Epidermal melanocyte (primary cell): ENCODE measurements at regions not wholly inside any gene's neighbourhood (a gene's known extent, or its start where the extent isn't known, plus 50 kb on each side); places are given as distances from the start of the nearest gene placed in this dataset.
"Not testable (repeated sequence)": the region's sequence is repeated elsewhere in the genome, so short reads cannot be mapped to it uniquely, and the experiment has no call there.

Experiments
- DNase-seq: peaks from one replicate; pipeline ENCODE4 v3.0.0; 2011; ENCODE audit warnings: low spot score; ENCODE audit not compliant: insufficient read length

DNA sequence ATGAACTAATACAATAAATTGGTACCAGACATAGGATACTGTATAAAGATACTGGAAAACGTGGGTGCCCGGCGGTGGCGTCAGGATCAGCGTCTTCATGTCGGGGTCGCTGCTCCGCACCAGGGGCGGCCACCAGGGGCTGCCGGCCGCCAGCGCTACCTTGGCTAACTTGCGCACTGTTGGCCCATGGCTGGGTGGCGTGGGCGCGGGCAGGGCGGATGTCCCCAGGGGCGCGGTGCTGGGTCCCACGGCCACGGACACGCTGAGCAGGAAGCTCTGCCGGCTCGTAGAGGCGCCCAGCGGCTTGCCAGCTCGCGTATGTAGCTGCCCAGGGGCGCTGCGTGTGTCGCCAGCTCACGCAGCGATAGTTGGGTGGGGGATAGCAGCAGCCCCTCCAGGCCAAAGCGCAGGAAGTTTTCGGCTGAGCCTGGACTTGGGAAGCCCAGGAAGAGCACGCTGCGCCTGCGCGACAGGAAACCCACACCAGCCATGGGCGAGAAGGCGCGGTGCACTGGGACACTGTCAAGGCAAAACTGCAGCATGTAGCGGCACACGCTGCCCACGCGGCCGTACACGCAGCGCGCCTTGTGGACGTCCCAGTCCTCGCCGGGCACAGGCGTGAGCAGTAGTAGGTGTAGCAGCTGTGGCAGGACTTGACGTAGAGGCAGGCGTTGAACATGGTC, 299.9 kb downstream of the CCDC74A start:
- no peak for DNase-seq

GRCh38 chr2:131828164-131828561, 300.5 kb downstream of the CCDC74A start:
- no peak for DNase-seq

GRCh38 chr2:131828633-131829455, 301.2 kb downstream of the CCDC74A start:
- not testable (repeated sequence) for DNase-seq

GRCh38 chr2:131829456-131830241, 302.0 kb downstream of the CCDC74A start:
- not testable (repeated sequence) for DNase-seq

GRCh38 chr2:131830242-131830945, 302.7 kb downstream of the CCDC74A start:
- not testable (repeated sequence) for DNase-seq

GRCh38 chr2:131830946-131831310, 303.2 kb downstream of the CCDC74A start:
- DNase-seq: not testable (repeated sequence)

- DNase-seq: not testable (repeated sequence)
These were observed 303.9 kb downstream of the CCDC74A start for GRCh38 chr2:131831450-131832208.

DNA sequence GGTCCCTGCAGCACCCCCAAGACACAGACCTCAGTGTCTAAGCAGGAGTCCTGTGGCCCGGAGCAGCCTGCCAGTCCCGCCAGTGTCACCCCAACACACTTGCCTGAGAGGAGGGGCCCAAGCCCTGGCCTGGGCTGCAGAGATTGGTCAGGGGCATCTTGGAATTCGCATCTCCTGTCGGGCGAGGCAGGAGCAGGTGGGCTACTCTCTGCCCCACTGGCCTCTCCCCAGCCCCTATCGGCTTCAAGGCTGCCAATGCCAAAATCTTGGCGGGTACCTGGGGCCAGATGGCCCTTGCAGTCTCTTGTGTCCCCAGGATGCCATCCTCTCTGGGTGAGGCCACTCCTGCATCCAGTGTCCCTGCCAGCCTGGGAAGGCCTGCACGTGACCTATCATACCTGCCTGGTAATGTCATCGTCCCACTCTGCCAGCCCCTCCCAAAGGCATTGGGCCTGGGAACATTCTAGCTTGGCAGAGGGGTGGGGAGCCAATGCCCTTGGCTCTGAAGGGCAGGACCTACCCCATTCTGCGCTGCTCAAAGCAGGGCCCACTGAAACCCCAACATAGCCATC, 304.6 kb downstream of the CCDC74A start:
- DNase-seq: not testable (repeated sequence)

GRCh38 chr2:131832917-131833316, 305.2 kb downstream of the CCDC74A start:
- DNase-seq: not testable (repeated sequence)

DNA sequence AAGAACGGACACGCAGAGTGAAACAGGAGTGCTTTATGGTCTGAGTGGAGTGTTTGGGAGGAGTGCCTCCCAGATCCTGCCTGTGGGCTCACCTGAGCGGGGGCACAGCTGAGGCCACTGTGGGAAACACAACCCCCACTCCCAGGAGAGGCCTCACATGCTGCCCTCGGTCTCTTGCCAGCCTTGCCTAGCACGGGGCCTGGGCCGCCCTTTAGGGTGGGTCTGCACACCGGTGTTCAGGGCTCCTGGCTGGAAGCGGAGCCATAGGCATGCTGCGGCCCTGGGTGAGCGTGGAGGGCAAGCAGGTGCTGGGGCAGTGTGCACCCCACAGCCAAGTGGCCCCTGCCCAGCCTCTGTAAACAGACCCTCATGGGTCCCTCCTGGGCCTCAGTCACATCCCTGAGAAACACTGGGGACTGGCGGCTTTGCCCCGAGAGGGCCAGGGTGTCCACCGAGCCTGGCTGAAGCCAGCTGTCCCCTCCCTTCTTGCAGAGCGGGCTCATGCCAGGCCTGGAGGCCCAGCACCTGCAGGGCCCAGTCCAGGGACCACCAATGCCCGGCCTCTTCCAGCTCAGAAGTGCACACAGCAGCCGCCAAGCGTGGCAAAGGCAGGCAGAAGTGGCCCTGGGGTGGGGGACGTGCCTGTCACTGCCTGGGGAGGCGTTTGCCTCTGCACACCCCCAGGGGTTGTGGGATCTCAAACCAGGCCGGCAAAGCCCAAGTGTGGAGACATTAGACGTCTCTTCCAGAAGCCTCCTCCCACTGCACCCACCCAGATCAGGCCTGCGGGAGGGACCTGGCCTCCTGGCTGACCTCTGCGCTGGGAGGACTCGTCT, 305.9 kb downstream of the CCDC74A start:
- DNase-seq: not testable (repeated sequence)

DNA sequence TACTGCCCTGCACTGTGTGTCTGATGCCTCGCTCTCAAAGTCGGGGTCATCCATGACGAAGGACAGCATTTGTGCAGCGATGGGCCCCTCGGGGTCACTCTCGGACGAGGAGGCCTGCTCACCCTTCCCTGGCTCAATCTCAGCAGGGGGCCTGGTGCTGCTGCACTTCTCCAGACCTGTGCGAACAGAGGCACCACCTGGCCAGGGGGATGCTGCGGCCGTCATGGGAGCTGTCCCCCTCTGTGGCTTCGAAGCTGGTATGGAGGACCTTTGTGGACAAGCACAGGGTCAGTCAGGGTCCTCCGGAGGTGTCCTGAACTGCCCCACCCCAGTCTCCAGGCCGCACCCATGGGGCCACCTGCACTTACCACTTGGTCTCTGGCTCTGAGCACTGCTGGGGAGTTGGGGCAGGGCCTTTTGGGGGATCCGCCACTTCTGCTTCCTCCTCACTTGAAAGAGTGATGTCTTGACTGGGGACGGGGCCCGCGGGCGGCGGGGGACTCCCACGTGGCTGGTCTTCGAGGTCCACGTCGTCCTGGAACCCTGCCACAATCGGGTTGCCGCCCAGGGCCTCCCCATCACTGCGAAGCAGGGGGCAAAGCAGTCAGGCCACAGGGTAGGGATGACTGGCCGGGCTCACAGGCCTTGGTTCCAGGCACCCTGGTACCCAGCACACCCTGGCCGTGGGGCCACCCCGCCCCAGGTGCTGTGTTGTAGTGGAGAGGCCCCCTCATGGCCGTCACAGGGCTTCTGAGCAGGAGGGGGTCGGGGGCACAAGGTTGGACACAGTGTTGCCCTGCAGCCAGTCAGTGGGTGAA, 306.7 kb downstream of the CCDC74A start:
- DNase-seq: not testable (repeated sequence)

GRCh38 chr2:131835022-131835421, 307.3 kb downstream of the CCDC74A start:
- not testable (repeated sequence) for DNase-seq

DNA sequence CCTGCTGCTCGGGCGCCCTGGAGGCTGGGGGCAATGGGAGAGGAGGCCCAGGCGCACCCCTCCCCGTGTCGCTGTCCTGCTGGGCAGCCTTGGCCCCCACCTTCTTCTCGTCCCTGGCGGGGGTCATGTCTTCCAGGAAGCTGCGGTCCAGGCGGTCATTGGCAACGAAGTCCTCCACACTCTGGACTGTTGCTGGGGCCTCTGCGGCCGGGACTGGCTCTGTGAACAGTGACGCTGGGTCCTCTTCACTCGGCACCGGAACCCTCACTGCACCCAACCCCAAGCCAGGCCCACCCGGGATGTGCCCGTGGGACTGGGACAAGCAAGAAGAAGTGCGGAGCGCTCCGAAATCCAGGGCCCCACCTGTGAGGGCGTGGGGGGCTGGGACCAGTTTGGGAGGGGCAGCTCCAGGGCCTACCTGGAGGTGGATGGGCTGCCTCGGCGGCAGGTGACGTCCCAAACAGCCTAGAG, 308.0 kb downstream of the CCDC74A start:
- DNase-seq: no peak

- DNase-seq: not testable (repeated sequence)
These were observed 308.4 kb downstream of the CCDC74A start for GRCh38 chr2:131836116-131836515.

DNA sequence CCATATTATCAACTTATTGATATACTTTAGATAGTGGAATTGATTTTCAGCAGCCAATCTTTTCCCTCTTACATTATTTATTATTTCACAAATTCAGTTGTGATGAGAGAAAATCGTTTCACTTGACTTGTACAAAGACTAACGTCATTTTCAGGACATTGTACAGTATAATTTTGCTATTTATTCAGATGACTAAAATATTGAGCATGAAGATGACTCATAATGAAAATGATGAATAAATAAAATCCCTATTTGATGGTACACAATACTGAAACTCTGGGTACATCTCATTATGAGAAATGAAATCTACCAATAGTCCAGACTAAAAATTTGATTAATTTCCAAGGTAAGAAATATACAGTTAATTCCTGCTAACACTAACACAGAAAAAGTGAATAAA, 316.4 kb downstream of the CCDC74A start:
- not testable (repeated sequence) for DNase-seq

DNA sequence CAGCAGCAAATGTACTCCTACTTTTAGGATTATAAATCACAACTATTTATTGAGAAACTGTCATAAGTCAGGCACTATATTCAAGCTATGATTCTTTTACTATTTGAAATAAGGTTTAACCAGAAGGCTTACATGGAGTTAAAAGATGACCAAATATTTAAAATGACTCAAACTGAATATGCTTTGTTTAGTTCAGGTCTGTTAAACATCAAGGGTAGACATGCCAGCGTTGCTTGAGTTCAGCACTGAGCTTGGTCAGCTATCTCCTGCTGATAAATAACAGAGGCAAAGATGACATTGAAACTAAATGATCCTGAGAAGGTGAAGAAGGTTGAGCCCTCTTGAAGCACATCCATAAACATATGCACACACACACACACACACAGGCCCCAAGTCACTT, 305.6 kb downstream of the ANKRD30BL start:
- not testable (repeated sequence) for DNase-seq

- DNase-seq: not testable (repeated sequence)
These were observed 303.6 kb downstream of the ANKRD30BL start for GRCh38 chr2:131858197-131858596.
